GM19468 (cell line): ENCODE measurements at regions not wholly inside any gene's neighbourhood (a gene's known extent, or its start where the extent isn't known, plus 50 kb on each side); places are given as distances from the start of the nearest gene placed in this dataset.
"Not testable (repeated sequence)": the region's sequence is repeated elsewhere in the genome, so short reads cannot be mapped to it uniquely, and the experiment has no call there.

Experiments
- ATAC-seq: cut with Tn5 transposase; IDR thresholded peaks from one replicate; pipeline ENCODE4 v1.9.1; 2021; ENCODE audit warnings: mild to moderate bottlenecking, moderate library complexity, moderate number of reproducible peaks; ENCODE audit not compliant: unreplicated experiment; ENCODE audit errors: extremely low read depth

- ATAC-seq = not testable (repeated sequence)
These were observed 467.2 kb upstream of the RUNX1 start for GRCh38 chr21:35516292-35516691.

GRCh38 chr21:35512346-35512745 lies 463.2 kb upstream of the RUNX1 start:
- no peak for ATAC-seq

DNA sequence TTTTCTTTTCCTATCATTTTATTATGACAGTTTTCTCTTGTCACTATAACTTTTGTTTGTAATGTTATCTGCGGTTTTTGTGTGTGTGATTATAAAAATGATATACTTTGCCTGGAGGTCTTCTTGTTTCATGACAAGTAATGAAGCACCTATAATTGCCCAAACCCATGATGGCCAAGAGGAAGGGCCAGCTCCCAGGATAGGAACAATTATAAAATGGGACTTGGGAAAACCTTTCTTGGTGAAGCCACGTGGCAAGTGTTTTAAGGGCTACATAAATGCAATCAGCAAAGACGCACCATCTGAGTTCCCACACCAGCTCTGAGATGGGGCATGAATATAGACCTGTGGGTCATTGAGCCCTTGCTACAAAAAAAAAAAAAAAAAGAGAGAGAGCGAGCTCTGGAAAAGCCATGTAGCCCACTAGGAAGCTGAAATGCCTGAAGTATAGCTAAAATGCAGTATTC lies 462.6 kb upstream of the RUNX1 start:
- ATAC-seq = no peak

DNA sequence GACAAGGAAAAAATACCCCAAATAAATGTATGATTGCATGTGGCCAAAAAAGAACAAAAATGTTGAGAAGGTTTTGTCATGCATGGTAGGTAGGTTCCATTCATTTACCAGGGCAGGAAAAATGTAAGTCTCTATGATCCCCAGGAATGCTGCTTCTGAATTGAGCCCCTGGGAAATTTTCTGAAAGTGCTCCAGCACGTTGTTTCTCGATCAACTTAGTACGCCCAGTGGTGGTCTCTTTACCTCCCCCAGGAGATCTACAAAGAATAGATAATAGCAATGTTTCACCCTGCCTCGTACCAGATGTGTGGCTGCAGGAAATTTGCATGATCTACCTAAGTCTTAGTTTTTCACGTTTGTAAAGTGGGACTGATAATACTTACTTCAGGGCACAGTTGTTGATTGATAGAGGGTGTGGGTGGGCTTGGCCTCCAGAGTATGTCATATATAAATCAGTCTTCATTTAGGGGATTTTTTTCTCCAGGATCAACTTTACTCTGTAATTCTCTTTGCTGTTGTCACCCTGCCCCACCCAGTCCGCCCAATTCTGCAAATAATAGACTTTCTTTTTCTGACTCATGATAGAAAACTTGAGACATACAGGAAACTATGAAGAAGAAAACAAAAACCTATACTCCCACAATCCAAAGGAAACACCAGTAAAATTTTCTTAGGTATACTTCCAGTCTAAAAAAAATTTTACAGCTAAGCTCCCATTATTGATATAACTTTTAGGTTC lies 462.0 kb upstream of the RUNX1 start:
- no peak for ATAC-seq

DNA sequence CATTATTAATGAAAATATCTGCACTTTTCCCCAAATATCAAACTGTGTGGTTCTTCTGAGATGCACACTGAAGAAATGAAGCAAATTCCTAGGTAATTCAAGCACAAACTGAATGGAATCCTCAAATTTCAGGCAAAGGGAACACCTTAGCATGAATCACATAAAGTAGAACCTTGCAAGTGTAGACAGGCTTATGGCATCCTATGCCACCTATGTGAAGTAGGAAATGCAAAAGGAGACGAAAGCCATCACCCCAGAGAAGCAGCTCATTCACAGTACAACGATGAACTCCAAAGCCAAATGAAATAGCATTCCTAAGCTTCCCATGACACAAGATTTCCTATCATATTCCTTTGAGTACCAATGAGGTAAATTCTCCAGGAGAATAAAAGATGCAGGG lies 461.2 kb upstream of the RUNX1 start:
- ATAC-seq = no peak

DNA sequence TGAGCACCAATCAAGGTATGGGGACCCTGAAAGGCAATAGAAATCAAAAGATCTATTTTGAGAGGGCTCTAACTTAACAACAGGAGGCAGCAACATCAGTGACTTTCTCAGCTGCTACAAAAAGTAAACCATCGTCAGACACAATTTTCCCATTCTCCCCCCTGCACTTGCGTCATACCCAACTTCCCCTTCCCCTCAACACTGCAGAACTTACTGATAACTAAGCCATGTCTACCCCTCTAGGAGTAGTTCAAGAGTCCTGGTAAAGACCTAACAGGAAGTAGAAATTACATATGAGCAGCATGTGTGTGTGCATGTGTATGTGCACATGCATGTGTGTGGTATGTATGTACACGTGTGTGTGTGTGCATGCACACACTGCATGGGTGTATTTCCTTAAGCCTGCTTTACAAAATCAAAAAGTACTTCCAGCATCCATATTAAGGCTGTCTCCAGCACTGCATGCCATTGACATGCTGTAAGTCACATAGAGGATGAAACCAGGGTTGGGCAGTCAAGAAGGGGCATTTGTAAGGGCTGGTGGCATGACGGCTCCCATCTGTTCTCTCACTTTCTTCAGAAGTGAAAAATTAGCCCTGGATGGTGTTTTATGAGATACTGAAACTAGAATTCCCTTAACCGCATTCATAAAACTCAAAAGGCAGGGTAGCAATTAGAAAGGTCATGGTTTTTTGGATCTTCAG lies 460.1 kb upstream of the RUNX1 start:
- no peak for ATAC-seq

GRCh38 chr21:35508139-35508888 lies 459.2 kb upstream of the RUNX1 start:
- no peak for ATAC-seq

- no peak for ATAC-seq
These were observed 458.2 kb upstream of the RUNX1 start for GRCh38 chr21:35507181-35507759.

- no peak for ATAC-seq
These were observed 457.7 kb upstream of the RUNX1 start for GRCh38 chr21:35506771-35507170.

- no peak for ATAC-seq
These were observed 457.2 kb upstream of the RUNX1 start for GRCh38 chr21:35506352-35506751.

GRCh38 chr21:35504951-35505466 lies 455.9 kb upstream of the RUNX1 start:
- ATAC-seq = no peak

GRCh38 chr21:35504277-35504676 lies 455.2 kb upstream of the RUNX1 start:
- no peak for ATAC-seq

DNA sequence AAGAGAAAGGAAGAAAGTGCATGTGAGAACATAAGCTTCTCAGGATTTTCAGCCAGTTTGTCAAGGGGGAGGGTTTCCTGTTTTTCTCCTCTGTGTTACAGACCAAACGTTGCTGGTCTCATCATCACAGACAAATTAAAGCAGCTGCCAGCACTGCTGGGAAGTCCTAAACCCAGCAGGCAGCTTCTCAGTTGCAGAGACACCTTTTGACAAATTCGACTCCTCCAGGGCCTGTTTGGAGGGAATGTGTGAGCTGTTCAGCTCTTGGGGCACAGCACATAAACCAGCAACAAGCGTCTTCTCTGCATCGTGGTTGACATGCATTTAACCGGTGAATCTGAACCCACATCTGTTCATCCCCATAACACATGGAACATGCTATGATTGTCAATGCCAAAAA lies 454.6 kb upstream of the RUNX1 start:
- no peak for ATAC-seq

DNA sequence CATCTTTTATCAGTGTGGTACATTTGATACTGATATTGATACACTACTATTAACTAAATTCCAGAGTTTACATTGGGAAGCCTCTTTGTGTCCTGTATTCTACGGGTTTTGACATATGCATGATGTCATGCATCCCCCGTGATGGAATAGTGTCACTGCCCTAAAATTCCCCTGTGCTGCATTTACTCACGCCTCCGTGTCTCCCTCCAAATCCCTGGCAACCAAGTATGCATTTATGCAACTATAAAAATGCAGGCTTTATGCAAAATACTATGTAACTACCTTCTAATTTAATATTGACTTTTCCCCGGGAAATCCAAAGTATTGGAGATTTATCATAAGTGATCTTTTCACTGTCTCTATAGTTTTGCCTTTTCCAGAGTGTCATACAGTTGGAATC lies 453.7 kb upstream of the RUNX1 start:
- no peak for ATAC-seq

DNA sequence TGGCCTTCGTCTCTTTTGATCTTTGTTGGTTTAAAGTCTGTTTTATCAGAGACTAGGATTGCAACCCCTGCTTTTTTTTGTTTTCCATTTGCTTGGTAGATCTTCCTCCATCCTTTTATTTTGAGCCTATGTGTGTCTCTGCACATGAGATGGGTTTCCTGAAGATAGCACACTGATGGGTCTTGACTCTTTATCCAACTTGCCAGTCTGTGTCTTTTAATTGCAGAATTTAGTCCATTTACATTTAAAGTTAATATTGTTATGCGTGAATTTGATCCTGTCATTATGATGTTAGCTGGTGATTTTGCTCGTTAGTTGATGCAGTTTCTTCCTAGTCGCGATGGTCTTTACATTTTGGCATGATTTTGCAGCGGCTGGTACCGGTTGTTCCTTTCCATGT lies 448.4 kb upstream of the RUNX1 start:
- not testable (repeated sequence) for ATAC-seq

GRCh38 chr21:35491920-35492678 lies 443.0 kb upstream of the RUNX1 start:
- ATAC-seq = no peak

DNA sequence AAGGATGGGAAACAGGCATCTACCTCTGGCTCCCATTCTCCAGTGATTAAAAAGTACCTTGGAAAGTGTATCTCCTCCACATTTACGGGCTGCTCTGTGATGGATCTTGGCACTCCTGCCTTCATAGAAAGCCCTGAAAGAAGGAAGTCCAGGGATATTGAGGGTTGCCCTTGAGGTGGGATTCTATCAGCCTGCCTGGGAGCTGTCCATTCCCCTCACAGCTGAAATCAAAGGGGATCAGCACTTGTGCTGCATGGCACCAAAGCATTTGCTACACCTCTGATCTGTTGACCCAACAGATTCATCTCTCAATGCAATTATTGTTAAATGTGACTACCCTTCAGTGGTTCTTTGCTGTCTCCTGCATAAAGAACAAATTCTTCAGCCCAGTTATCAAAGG lies 442.0 kb upstream of the RUNX1 start:
- ATAC-seq = no peak

DNA sequence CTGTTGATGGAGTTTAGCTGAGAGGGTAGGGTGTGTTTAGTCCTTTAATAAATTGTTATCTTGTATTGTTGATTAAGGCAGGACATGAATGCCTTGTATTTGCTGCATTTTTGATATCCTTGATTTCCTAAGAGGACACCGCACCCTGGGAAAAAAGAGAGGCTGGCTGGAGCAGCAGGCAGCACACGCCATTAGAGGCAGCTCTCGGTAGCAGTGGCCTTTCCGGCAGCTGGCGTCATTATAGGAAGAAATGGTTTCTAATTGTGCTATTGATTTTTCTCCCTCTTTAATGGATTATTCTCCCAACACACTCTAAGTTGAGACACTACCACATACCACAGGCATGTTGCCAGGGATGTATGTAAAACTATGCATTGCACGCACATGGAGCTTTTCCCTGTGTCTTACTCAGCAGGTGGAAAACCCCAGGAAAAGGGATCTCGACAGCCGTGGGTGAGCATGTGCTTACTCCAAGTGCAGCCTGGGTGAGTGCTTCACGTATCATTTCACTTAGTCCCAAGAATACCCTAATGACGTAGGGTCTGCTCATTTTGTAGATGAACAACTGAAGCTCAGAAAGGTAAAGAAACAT lies 440.4 kb upstream of the RUNX1 start:
- no peak for ATAC-seq

DNA sequence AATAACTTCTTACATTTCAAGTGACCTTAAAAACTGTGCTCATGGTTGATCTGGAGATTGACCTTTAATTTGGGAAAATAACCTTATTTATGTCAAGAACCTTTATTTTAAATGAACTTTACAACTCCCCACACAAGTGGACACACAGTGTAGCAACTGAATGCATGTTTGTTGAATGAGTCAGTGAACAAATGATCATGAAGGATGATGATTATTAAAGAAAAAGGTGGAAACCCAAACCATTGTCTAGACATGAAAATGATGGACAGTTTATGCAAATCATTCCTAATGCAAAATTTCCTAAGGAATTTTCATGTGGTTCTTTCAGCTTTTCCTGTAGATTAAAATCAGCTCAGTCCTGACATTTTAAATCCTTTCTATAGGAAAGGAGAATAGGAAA lies 439.8 kb upstream of the RUNX1 start:
- ATAC-seq = no peak
